Tibial nerve (tissue), 4 donors: ENCODE measurements at regions not wholly inside any gene's neighbourhood (a gene's known extent, or its start where the extent isn't known, plus 50 kb on each side); places are given as distances from the start of the nearest gene placed in this dataset.

Source experiments
- EP300 ChIP-seq, 2 donors: sonication (generic); formaldehyde crosslinking; IDR thresholded peaks; one replicate each; pipeline ENCODE4 v1.6.1; 2017; ENCODE audit warnings: antibody characterized with exemption in 2 of 2, mild to moderate bottlenecking in 1 of 2
- POLR2A ChIP-seq, 2 donors: fragments of 450-650 bp; IDR thresholded peaks; one replicate each; pipeline ENCODE4 v1.6.1; 2017; ENCODE audit warnings: antibody characterized with exemption in 2 of 2, mild to moderate bottlenecking in 2 of 2, moderate library complexity in 2 of 2
- TF ChIP-seq, protein P1 (sequence below), 5 experiments: fragments of 200-600 bp in 3 of 5; fragments of 450-650 bp in 2 of 5; sonication (generic) in 3 of 5; IDR thresholded peaks; one replicate each; pipeline ENCODE4 v1.5.1; 2016 to 2019; ENCODE audit warnings: antibody characterized with exemption in 5 of 5, mild to moderate bottlenecking in 3 of 5, moderate library complexity in 2 of 5

DNA sequence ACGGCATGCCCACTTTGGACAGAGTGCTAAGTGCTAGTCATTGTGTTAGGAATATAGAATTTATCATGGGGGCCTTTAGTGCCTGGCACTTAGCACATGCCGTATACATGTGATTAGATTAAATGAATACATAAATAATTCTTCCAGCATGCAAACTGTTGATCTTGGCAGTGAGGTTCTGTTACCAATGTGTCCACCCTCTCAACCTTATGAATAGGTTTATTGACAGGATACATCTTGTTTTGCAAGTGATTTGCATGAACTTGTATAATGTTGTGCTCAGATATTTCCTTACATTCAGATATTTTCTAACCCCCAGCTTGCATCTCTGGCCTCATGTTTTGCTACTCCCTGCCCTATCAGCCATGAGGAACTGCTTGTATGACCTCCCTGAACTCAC lies 60.3 kb upstream of the ZNF648 start:
- TF ChIP-seq POLR2A (IDR thresholded peaks at IDR 0.05) (no peak), EP300 (IDR thresholded peaks at IDR 0.05) (no peak)
- TF ChIP-seq, protein P1, sequence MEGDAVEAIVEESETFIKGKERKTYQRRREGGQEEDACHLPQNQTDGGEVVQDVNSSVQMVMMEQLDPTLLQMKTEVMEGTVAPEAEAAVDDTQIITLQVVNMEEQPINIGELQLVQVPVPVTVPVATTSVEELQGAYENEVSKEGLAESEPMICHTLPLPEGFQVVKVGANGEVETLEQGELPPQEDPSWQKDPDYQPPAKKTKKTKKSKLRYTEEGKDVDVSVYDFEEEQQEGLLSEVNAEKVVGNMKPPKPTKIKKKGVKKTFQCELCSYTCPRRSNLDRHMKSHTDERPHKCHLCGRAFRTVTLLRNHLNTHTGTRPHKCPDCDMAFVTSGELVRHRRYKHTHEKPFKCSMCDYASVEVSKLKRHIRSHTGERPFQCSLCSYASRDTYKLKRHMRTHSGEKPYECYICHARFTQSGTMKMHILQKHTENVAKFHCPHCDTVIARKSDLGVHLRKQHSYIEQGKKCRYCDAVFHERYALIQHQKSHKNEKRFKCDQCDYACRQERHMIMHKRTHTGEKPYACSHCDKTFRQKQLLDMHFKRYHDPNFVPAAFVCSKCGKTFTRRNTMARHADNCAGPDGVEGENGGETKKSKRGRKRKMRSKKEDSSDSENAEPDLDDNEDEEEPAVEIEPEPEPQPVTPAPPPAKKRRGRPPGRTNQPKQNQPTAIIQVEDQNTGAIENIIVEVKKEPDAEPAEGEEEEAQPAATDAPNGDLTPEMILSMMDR (IDR thresholded peaks at IDR 0.05): no peak
